T-helper 1 cell treated with Interleukin-12 subunit alpha and Interleukin-12 subunit beta and Interleukin-4 antibody, amounts not matched to agents 30 ng/mL and 1 ng/mL, for 36 hours (primary cell): ENCODE measurements at regions not wholly inside any gene's neighbourhood (a gene's known extent, or its start where the extent isn't known, plus 50 kb on each side); places are given as distances from the start of the nearest gene placed in this dataset.

Experiments used
- intact Hi-C: fragments of 100-400 bp; cut with micrococcal nuclease; formaldehyde crosslinking; loops from one replicate; pipeline ENCODE4 v1.15.1; 2024

DNA sequence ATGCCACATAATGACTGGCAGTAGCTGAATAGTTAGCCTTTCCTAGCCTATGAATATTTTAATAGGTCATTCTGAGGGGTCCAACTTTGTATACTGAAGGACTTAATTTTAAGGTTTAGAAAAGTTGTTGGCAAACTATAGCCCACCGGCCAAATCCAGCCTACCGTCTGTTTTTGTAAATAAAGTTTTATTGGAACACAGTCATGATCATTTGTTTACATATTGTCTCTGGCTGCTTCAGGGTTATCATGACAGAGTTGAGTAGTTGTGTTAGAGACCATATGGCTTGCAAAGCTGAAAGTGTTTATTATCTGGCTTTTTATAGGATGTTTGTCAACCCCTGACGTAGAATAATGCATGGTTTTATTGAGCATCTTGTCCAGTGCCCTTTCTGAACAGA is 73.4 kb downstream of the NTMT2 start:
- intact Hi-C loops = no loop called here

GRCh38 chr1:170221031-170221430 is 75.3 kb downstream of the NTMT2 start:
- intact Hi-C loops = no loop called here

DNA sequence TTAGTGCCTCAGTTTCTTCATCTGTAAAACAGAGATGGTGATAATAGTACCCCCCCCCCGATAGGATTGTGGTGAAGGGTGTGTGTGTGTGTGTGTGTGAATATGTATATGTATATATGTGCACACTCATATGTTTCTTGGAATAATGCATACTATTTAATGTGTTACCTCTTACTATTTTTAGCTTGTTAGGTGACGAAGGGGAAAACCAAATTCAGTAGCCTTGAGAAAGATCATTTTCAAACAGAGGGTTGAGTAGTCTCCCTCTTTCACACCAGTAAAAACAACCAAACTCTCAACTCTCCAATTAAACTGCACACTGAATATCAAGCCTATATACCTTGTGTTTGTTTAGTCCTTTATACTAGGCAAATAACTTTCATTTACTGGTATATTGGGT is 75.7 kb downstream of the NTMT2 start:
- intact Hi-C loops = no loop called here

GRCh38 chr1:170224469-170224868 is 78.7 kb downstream of the NTMT2 start:
- intact Hi-C loops = no loop called here

GRCh38 chr1:170225781-170226530 is 80.2 kb downstream of the NTMT2 start:
- intact Hi-C loops = no loop called here

DNA sequence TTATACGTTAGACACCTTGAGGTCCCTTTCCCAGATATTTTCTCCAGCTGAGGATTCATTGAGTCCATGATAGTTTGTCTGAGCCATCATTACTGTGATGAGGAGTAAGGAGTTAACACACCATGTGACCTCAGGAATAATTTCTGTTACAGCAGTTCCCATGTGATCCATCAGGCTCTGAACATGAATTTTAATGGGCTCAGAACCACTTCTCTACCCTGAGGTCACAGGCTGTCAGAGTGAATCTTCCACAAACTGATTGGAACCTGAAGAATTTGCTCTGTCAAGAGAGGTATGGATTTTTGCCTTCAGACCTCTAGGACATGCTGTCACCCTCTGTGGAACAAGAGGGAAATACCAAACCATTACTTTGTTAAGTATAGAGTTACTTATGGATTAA is 81.0 kb downstream of the NTMT2 start:
- intact Hi-C loops = no loop called here

DNA sequence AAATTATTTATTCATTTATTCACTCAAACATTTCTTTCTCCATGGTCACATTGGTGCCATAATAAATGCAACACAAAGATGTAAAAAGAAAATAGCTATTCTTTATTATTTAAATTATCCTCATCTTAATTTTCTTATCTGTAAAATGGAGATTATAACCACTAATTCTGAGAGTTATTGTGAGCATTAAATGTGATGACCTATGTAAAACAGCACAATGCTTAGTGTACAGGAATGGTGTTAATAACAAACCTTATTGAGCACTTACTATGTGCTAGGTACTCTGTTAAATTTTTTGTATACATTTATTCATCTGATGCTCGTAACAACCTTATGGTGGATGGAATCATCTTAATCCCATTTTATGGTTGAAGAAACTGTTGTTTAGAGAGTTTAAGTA is 84.6 kb downstream of the NTMT2 start:
- intact Hi-C loops = no loop called here

DNA sequence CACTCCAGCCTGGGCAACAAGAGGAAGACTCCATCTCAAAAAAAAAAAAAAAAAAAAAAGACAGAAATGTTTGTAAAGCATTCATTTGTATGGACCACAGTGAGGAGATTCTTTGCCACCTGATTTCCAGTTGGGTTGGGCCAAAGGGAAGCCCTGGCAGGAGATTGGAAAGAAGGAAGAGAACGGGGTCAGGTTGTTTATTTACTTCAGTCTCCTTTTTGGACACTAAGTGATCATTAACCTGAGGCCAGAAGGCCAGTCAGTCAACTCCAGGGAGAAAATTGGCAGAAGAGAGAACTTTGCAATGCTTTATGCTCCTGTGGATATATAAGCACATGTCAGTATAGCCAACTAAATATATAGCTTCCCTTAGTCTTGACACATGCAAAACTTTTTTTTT is 85.9 kb downstream of the NTMT2 start:
- intact Hi-C loops = no loop called here

DNA sequence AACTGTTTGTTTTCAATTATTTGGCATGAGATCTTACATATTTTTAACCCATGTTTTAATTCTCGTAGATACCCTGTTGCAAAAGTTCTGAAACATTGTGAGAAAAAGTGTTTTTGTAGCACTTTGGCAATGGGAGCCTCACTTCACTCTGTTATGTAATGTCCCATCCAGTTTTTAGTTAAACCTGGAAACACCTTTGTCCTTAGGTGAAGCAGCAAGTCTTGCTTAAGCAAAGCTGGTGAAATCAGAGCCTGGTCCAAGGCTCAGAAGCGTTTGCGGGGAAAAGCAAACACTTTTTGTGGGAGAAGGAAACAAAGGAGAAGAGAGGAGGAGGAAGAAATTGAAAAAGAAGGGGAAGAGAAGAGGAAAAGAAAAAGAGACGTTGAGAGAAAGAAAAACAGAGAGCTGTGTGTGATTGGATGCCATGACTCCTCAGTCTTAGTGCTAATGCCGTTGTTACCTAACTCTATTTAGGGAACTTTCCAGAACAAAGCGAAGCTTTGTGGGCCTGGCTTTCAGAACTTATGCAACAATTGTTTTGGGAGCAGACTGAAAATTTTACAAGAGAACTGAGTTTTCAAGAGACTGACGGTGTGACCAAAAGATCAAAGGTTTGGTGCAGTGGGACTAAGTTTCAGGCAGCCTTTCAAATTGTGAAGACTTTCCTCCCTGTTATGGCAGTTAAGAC is 93.1 kb downstream of the NTMT2 start:
- intact Hi-C loops = no loop called here

- intact Hi-C loops = no loop called here
These were observed 93.7 kb downstream of the NTMT2 start for GRCh38 chr1:170239445-170239844.

- intact Hi-C loops = no loop called here
These were observed 94.7 kb downstream of the NTMT2 start for GRCh38 chr1:170240409-170240808.

DNA sequence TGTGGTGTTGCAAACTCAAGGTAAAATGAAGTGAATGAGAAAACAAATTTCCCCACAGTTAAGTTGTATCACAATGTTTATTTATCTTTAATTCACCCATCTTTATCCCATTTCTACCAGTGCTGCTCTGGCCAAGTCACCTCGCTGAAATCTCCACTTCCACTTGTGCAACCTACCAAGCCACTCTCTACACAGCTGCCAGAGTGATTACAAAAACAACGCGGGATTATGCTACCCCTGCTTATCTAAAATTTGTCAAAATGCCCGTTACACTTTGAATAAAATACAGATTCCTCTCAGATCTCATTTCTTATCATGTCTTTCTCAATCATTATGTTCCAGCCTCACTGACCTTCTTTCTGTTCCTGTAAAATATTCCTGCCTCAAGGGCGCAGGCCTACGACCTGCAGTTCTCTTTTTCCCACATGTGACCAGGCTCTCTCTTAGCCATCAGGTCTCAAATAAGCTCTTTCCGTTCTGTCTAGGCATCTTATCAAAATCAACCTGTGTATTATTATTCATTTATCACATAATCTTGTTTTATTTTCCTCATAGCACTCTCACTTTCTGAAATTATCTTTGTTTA is 95.6 kb downstream of the NTMT2 start:
- intact Hi-C loops = no loop called here

DNA sequence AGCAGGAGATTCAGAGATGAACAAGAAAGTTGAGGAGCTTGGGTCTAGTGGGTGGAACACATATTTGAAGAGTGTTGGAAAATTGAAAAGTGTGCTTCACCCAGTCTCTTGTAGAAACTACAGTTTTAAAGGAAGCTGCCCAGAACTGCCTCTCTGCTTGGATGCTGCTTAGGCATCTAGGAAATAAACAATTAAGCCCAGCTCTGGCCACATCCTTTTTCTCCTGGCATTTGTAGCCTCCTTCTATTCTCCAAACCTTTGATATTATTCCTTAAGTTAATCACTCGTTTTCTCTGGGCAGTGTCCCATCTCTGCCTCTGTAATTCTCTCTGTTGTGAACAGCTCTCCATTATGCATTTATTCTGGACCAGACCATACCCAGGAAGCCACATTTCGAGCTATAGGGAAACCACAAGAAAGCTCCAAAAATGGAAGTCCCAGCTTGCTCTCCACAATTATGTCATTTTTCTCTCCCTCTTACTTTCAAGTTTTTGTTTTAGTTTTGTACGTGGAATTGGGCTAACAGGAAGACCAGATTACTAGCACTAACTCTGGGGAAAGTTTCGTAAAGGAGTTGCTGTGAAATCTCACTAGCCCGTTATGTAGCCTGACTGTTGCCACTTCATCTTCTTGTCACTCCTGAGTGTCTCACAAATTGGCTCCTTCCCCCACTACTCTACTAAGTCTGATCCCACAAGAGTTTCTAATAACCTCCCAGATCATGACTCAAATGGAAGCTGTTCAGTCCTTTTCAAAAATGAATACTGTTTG is 102.2 kb downstream of the NTMT2 start:
- intact Hi-C loops = loop anchor here (5.0 kb wide), 1 partner anchor 321 kb away; no protein-coding TSS in a partner anchor

DNA sequence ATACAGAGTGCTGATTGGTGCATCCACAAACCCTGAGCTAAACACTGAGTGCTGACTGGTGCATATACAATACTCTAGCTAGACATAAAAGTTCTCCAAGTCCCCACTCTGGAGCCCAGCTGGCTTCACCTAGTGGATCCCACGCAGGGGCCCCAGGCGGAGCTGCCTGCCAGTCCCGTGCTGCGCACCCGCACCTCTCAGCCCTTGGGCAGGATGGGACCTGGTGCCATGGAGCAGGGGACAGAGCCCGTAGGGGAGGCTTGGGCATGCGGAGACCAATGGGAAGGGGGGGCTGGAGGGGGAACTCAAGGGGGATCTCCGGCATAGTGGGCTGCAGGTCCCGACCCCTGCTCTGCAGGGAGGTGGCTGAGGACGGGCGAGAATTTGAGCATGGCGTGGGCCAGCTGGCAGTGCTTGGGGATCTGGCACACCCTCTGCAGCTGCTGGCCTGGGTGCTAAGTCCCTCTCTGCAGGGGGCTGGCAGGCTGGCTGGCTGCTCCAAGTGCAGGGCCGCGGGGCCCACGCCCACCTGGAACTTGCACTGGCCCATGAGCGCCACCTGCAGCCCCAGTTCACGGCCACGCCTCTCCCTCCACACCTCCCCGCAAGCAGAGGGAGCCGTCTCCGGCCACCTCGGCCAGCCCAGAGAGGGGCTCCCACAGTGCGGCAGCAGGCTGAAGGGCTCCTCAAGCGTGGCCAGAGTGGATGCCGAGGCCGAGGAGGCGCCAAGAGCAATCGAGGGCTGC is 104.9 kb downstream of the NTMT2 start:
- intact Hi-C loops = no loop called here

DNA sequence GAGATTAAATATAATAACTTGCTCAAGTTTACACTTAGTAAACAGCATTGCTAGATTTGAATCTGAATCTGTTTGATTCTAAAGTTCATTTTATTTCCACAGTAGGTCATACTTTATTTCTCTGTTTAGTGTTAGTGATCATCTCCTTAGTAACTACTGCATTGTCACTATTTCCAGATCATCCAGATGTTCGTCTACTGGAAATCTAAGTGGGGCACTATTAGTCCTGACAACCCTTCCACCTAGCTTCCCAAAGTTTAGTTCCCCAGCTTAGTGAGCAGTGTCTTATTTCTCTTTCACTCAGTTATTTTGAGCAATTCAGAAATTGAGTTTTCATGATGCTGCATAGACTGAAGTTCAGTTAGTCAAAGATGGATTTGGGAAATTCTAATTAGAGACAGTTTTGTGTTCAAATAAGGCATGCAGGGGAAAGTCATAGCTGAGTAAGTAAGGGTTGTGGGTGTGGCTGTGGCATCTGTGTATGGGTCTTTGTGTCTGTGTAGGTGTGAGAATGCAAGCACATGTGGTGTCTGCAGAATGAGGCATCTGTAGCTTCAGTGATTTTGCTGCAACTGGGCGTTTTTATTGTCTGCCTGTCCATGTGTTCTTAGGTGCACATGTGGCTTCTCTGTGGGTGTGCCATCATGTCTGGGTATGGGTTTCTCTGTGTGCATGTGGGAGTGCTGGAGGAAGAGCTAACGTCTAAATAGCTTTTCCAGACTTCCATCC is 107.3 kb downstream of the NTMT2 start:
- intact Hi-C loops = no loop called here

- intact Hi-C loops = no loop called here
These were observed 108.6 kb downstream of the NTMT2 start for GRCh38 chr1:170254371-170254770.

- intact Hi-C loops = no loop called here
These were observed 115.9 kb downstream of the NTMT2 start for GRCh38 chr1:170261669-170262068.

DNA sequence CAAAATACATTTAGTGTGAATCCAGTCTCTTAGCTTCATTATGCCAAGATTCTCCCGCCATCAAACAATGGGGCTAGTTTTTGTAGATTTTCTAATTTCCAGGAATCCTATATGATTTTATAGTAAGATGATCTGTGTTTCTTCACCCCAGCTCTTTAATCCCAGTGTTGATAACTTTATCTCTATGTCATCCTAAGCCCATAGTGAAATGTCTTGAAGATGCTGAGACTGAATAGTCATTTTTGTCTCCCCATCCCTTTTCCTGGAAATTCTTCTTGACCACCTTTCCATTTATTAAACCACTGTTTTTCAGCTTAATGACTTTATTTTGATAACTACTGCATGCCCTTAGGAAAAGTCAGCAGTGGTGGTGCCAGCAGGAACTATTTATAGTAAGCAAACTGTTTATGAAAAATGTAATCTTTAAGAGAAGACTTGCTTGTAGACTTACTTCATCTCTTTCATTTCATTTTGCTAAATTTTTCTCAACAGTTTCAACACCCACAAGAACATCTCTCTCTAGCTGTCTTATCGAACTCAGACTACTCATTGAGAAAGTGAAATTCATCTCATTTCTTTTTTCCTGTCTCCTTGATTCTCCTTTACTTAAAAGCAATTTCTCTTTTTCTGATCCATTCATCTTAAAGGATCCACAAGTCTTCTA is 116.6 kb downstream of the NTMT2 start:
- intact Hi-C loops = no loop called here

GRCh38 chr1:170265234-170265633 is 119.5 kb downstream of the NTMT2 start:
- intact Hi-C loops = no loop called here

DNA sequence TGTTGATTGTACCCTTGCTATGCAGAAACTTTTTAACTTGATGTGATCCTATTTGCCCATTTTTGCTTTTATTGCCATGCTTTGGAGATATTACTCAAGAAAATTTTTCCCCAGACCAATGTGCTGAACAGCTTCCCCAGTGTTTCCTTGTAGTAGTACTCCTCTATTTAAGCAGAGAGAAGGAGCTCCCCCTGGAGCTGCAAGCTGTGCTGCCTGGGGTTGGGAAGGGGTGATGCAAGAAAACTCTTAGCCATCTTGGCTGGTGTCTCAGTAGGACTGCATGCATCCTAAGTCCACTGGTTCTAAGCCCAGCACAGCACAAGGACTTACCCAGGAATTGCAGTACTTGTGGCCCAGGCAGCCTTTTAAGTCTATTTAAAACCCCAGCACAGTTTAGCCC is 121.6 kb downstream of the NTMT2 start:
- intact Hi-C loops = no loop called here
